GM23248 (cell line): ENCODE measurements at regions not wholly inside any gene's neighbourhood (a gene's known extent, or its start where the extent isn't known, plus 50 kb on each side); places are given as distances from the start of the nearest gene placed in this dataset.

Source experiments
- EZH2 ChIP-seq: fragments of 200-600 bp; sonication (generic); IDR thresholded peaks from 2 replicates; pipeline ENCODE4 v1.6.1; 2018; ENCODE audit warnings: antibody characterized with exemption, mild to moderate bottlenecking; ENCODE audit not compliant: insufficient read depth, poor library complexity, severe bottlenecking
- EZH2phosphoT487 ChIP-seq: fragments of 200-600 bp; sonication (generic); IDR thresholded peaks from 2 replicates; pipeline ENCODE4 v1.6.1; 2018; ENCODE audit warnings: antibody characterized with exemption, moderate library complexity, mild to moderate bottlenecking, low read depth; ENCODE audit not compliant: insufficient read depth

GRCh38 chr4:14313757-14314156 is 686.2 kb upstream of the BOD1L1 start:
- TF ChIP-seq EZH2phosphoT487 = no peak
- no peak for TF ChIP-seq EZH2
